ENCODE measurements at regions not wholly inside any gene's neighbourhood (a gene's known extent, or its start where the extent isn't known, plus 50 kb on each side); places are given as distances from the start of the nearest gene placed in this dataset.

DNA sequence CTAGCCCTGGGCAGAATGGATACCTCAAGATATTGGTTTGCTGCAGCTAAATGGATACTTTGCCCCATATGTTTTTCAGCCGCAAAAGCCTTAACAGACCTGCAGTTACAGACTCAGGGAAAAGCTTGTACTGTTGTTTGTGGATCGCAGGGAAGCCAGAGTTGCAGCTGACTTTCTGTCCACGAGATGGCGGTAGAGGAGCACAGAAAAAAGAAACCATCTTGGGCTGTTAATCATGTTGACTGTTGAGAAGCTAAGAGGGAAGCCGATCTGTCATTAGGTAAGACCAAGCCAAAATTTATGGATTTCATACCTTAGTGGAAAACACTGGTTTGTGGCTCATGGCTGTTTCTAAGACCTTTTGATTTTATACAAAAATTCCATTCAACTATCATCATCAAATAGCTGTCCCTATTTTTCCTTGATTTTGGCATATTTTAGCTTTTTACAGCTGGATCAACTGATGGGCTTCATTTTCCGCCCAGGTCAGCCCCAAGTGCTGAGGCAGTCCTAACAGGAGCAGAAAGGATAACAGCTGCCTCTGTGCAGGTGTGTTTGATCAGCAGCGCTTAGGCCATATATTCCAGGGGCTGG is 205.7 kb upstream of the ZPLD1 start:
- no peak overlapping the region for H3K27ac ChIP-seq
- peak; percentile 93 for TF ChIP-seq CTCF (conservative IDR thresholded peaks at IDR 0.05)

- no peak for TF ChIP-seq CTCF (conservative IDR thresholded peaks at IDR 0.05)
- no peak overlapping the region for H3K27ac ChIP-seq
These were observed 204.8 kb upstream of the ZPLD1 start for GRCh38 chr3:102230057-102230456.

DNA sequence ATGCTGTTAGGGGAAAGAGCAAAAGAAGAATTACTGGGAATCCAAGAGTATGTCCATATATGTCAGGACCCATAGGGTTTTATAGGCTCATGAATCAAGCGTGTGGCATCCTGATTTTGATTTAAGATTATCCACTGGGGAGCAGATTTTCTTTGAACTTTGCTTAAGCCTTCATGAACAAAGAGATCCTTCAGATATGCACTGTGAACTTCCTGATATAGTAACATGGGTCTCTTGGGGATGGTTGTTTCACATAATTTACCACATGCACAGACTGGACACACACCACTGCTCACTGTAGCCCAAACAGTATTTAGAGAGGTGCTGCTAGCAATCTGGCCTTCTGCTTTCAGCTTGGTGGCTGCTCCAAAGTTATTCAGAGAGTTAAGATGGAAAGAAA is 200.9 kb upstream of the ZPLD1 start:
- no peak overlapping the region for H3K27ac ChIP-seq
- no peak for TF ChIP-seq CTCF (conservative IDR thresholded peaks at IDR 0.05)

DNA sequence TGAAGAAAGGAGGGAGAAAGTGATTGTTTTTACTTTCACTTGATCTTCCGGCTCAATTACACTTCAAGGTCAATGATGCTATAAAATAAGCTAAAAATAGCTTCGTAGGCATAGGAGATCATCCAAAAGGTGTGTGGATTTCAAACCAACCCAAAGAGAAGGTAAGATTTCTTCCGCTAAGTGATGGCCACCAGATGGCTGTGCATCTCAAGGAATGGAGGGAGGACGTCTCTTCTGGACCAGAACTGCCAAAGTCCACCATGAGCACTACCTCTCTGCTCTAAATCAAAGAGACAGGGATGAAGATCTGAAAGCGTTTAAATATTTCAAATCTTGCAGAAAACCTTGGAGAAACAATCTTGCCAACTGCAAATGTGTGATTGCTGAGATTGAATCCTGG is 199.1 kb upstream of the ZPLD1 start:
- no peak overlapping the region for H3K27ac ChIP-seq
- peak; percentile 65 for TF ChIP-seq CTCF (conservative IDR thresholded peaks at IDR 0.05)

GRCh38 chr3:102237181-102237580 is 197.6 kb upstream of the ZPLD1 start:
- no peak for TF ChIP-seq CTCF (conservative IDR thresholded peaks at IDR 0.05)
- H3K27ac ChIP-seq: peak overlapping the region; percentile 73

DNA sequence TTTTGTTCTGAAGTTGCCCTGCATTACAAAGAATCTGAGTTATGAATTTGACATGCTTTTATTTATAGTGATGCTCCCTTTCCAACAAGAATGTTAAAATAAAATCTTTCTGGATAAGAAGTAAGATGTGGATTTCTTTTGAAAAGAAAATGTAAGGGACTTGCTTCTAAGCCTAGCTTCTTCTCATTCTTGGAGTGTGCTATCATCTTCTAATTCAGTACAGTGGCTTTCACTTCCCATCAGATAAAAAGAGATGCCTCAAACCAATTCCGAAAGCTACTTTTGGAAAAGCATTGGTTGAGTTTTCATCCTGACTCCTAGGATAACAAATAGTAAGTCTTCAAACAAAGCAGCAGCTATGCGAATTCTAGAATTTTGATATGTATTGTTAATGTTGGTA is 197.0 kb upstream of the ZPLD1 start:
- no peak for TF ChIP-seq CTCF (conservative IDR thresholded peaks at IDR 0.05)
- peak overlapping the region; percentile 73 for H3K27ac ChIP-seq

GRCh38 chr3:102238362-102238761 is 196.5 kb upstream of the ZPLD1 start:
- no peak for TF ChIP-seq CTCF (conservative IDR thresholded peaks at IDR 0.05)
- H3K27ac ChIP-seq: peak overlapping the region; percentile 73

Data from VCaP (cell line).